HepG2 (cell line): ENCODE measurements at regions not wholly inside any gene's neighbourhood (a gene's known extent, or its start where the extent isn't known, plus 50 kb on each side); places are given as distances from the start of the nearest gene placed in this dataset.

ENCODE experiments used
- ATAC-seq: fragments of 200-7000 bp; cut with Tn5 transposase; 3 replicates; pipeline ENCODE4 v1.9.1; 2020; ENCODE audit warnings: mild to moderate bottlenecking, moderate library complexity
- BruUV-seq: library from RNA; stranded (reverse); fragments of 400-500 nt; replicated peaks from 2 replicates; lab custom pipeline; 2021; lab: Mats Ljungman, UMichigan
- CTCF ChIA-PET: fragments of 300-600 bp; formaldehyde crosslinking; extraction: SDS; loops from one replicate; lab custom pipeline; 2021; ENCODE audit warnings: low total read pairs, inconsistent platforms, low intra/inter-chr PET ratio; lab: Yijun Ruan, JAX
- POLR2A ChIA-PET: fragments of 350-600 bp; sonication (Branson Sonifier 250); formaldehyde crosslinking; loops from one replicate; lab custom pipeline; 2020; ENCODE audit warnings: antibody characterized with exemption, inconsistent platforms; lab: Yijun Ruan, JAX
- DNase-seq: peaks from one replicate; pipeline ENCODE4 v3.0.0-alpha.2; 2015; ENCODE audit warnings: low spot score
- FAIRE-seq: peaks from 3 replicates; lab custom pipeline; 2011; peaks lifted over from hg19 to GRCh38; lab: Jason Lieb, UNC
- H2AFZ ChIP-seq: one replicate; pipeline ENCODE4 v1.6.1; 2011; ENCODE audit warnings: low read length, inconsistent platforms
- H3K27ac ChIP-seq: fragments of 300-600 bp; 3 replicates; pipeline ENCODE4 v1.8.0; 2011; ENCODE audit warnings: mixed run types, mild to moderate bottlenecking, mixed read lengths, low read length, inconsistent platforms; ENCODE audit not compliant: insufficient read depth; ENCODE audit errors: extremely low read length
- H3K27me3 ChIP-seq, 2 experiments: fragments of 200-600 bp in 1 of 2; 2 replicates in 1 of 2; 3 replicates in 1 of 2; pipeline versions ENCODE4 v1.6.0 to v1.8.0; 2011; ENCODE audit warnings: low read length in 2 of 2, mild to moderate bottlenecking in 2 of 2, moderate library complexity in 2 of 2, inconsistent platforms in 1 of 2; ENCODE audit not compliant: insufficient read depth in 2 of 2, control insufficient read depth in 1 of 2
- H3K36me3 ChIP-seq, 2 experiments: fragments of 200-600 bp in 1 of 2; replicated peaks in 1 of 2; 2 replicates in 1 of 2; 3 replicates in 1 of 2; pipeline versions ENCODE4 v1.5.1 to v1.8.0; 2011; ENCODE audit warnings: low read length in 2 of 2, inconsistent platforms in 1 of 2; ENCODE audit not compliant: insufficient read depth in 2 of 2, control insufficient read depth in 1 of 2
- H3K4me1 ChIP-seq: 2 replicates; pipeline ENCODE4 v1.5.1; 2012; ENCODE audit warnings: low read length, inconsistent platforms; ENCODE audit not compliant: insufficient read depth
- H3K4me2 ChIP-seq: 2 replicates; pipeline ENCODE4 v1.6.0; 2011; ENCODE audit warnings: low read depth, low read length, inconsistent platforms
- H3K4me3 ChIP-seq, 3 experiments: fragments of 200-600 bp in 1 of 3; sonication (generic), shearing (Covaris generic) in 1 of 3; replicated peaks in 1 of 3; 2 replicates each; pipeline ENCODE4 v1.5.1; 2011 to 2016; ENCODE audit warnings: low read length in 3 of 3, inconsistent platforms in 2 of 3, low read depth in 2 of 3, mild to moderate bottlenecking in 2 of 3, control low read depth in 1 of 3, mixed read lengths in 1 of 3; ENCODE audit not compliant: insufficient read depth in 1 of 3
- H3K79me2 ChIP-seq: one replicate; pipeline ENCODE4 v1.6.1; 2011; ENCODE audit warnings: low read length, inconsistent platforms; ENCODE audit not compliant: insufficient read depth
- H3K9ac ChIP-seq: 2 replicates; pipeline ENCODE4 v1.6.0; 2011; ENCODE audit warnings: mild to moderate bottlenecking, low read depth, low read length, inconsistent platforms; ENCODE audit not compliant: insufficient read depth
- H3K9me3 ChIP-seq: 2 replicates; pipeline ENCODE4 v1.5.1; 2012; ENCODE audit warnings: mild to moderate bottlenecking, low read length
- H4K20me1 ChIP-seq: 2 replicates; pipeline ENCODE4 v1.6.0; 2011; ENCODE audit warnings: inconsistent platforms, mild to moderate bottlenecking, low read length, moderate library complexity; ENCODE audit not compliant: insufficient read depth
- CENPX ChIP-seq: sonication (generic); formaldehyde crosslinking; IDR thresholded peaks from 2 replicates; pipeline ENCODE4 v1.9.0; 2021; ENCODE audit warnings: mild to moderate bottlenecking, missing genetic modification reagents, moderate library complexity
- KDM1A ChIP-seq: IDR thresholded peaks from 2 replicates; pipeline ENCODE4 v1.6.1; 2016; ENCODE audit warnings: missing compliant biosample characterization
- PBX3 ChIP-seq: sonication (generic); formaldehyde crosslinking; IDR thresholded peaks from 2 replicates; pipeline ENCODE4 v1.8.1; 2023; ENCODE audit warnings: missing genetic modification reagents, inconsistent platforms, borderline replicate concordance
- PHF5A ChIP-seq: IDR thresholded peaks from one replicate; pipeline ENCODE4 v1.6.1; 2018; ENCODE audit warnings: low read depth, missing genetic modification reagents; ENCODE audit not compliant: unreplicated experiment
- THRA ChIP-seq: sonication (generic); formaldehyde crosslinking; IDR thresholded peaks from 2 replicates; pipeline ENCODE4 v1.4.0; 2020; ENCODE audit warnings: missing genetic modification reagents, borderline replicate concordance
- ZBTB49 ChIP-seq: sonication (generic); formaldehyde crosslinking; IDR thresholded peaks from 2 replicates; pipeline ENCODE4 v1.4.0; 2020; ENCODE audit warnings: missing genetic modification reagents, borderline replicate concordance
- ZNF256 ChIP-seq: sonication (generic); formaldehyde crosslinking; conservative IDR thresholded peaks from 2 replicates; pipeline ENCODE4 v1.4.0; 2020; ENCODE audit warnings: missing genetic modification reagents
- ZNF326 ChIP-seq: sonication (generic); formaldehyde crosslinking; IDR thresholded peaks from 2 replicates; pipeline ENCODE4 v1.4.0; 2020; ENCODE audit warnings: missing genetic modification reagents, borderline replicate concordance
- ZNF468 ChIP-seq: sonication (generic); formaldehyde crosslinking; IDR thresholded peaks from 2 replicates; pipeline ENCODE4 v1.8.0; 2022; ENCODE audit warnings: mild to moderate bottlenecking, moderate library complexity, missing genetic modification reagents
- ZNF558 ChIP-seq: sonication (generic); formaldehyde crosslinking; IDR thresholded peaks from 2 replicates; pipeline ENCODE4 v1.9.0; 2022; ENCODE audit warnings: mild to moderate bottlenecking, missing genetic modification reagents, borderline replicate concordance
- ZNF629 ChIP-seq: sonication (generic); formaldehyde crosslinking; conservative IDR thresholded peaks from 2 replicates; pipeline ENCODE4 v1.5.0; 2020; ENCODE audit warnings: missing genetic modification reagents
- WGBS: methylation state at CpG from one replicate; pipeline ENCODE4 v1.1.6; 2017; ENCODE audit warnings: low lambda C conversion rate; 5-methylcytosine and 5-hydroxymethylcytosine counted together
- in situ Hi-C: cut with HindIII; loops from 2 replicates; pipeline ENCODE4 v1.10.0; 2017; ENCODE audit warnings: low pct_unique_long_range_greater_than_20kb; ENCODE audit not compliant: extremely low pct_ligation_motif_present
- intact Hi-C: fragments of 100-400 bp; cut with micrococcal nuclease; formaldehyde crosslinking; loops from one replicate; pipeline ENCODE4 v1.10.0; 2022; ENCODE audit not compliant: unreplicated experiment

GRCh38 chr6:108745664-108746336 lies 102.4 kb upstream of the ARMC2 start:
- in situ Hi-C loops (no loop called here), intact Hi-C loops (no loop called here)
- no peak overlapping the region for H3K27ac ChIP-seq
- ChIA-PET POLR2A (no interaction called here), CTCF (no interaction called here)
- no peak overlapping the region for H3K4me2 ChIP-seq
- WGBS: 100% methylated on average over 1 of the region's 2 CpGs
- no peak overlapping the region for H2AFZ ChIP-seq
- no peaks in the 10 kb centered on the region for H3K79me2 ChIP-seq
- TF ChIP-seq ZNF629 (CRISPR knock-in tag) (peak; percentile 57), ZBTB49 (CRISPR knock-in tag) (no peak)
- no peaks in the 10 kb centered on the region for H3K27me3 ChIP-seq
- no TSS peak for BruUV-seq
- FAIRE-seq: no peak
- DNase-seq: no peak
- no peak overlapping the region for H3K9ac ChIP-seq
- H3K9me3 ChIP-seq: no peaks in the 10 kb centered on the region
- H4K20me1 ChIP-seq: no peaks in the 10 kb centered on the region
- ATAC-seq: no peak
- no peaks in the 10 kb centered on the region for H3K36me3 ChIP-seq
- H3K4me3 ChIP-seq: no peak overlapping the region
- H3K4me1 ChIP-seq: peaks cover 68% of the 10 kb centered on the region

- no peaks in the 10 kb centered on the region for H3K79me2 ChIP-seq
- H3K4me3 ChIP-seq: no peak overlapping the region
- no peaks in the 10 kb centered on the region for H3K27me3 ChIP-seq
- peaks cover 68% of the 10 kb centered on the region for H3K4me1 ChIP-seq
- DNase-seq (no peak), ATAC-seq (no peak), FAIRE-seq (no peak)
- H3K9me3 ChIP-seq: no peaks in the 10 kb centered on the region
- TF ChIP-seq ZNF256 (CRISPR knock-in tag): no peak
- TF ChIP-seq ZNF558 (CRISPR knock-in tag): no peak
- TF ChIP-seq PBX3 (CRISPR knock-in tag): no peak
- no peak for TF ChIP-seq PHF5A (CRISPR knock-in tag)
- TF ChIP-seq ZNF326: no peak
- no peak for TF ChIP-seq THRA (CRISPR knock-in tag)
- TF ChIP-seq KDM1A: no peak
- no peak for TF ChIP-seq CENPX (CRISPR knock-in tag)
- TF ChIP-seq ZNF468 (CRISPR knock-in tag): no peak
- no TSS peak for BruUV-seq
- intact Hi-C loops: no loop called here
- POLR2A ChIA-PET: no interaction called here
- no peak overlapping the region for H3K4me2 ChIP-seq
- CTCF ChIA-PET: no interaction called here
- H3K27ac ChIP-seq: no peak overlapping the region
- no peak overlapping the region for H3K9ac ChIP-seq
- H3K36me3 ChIP-seq: no peaks in the 10 kb centered on the region
- in situ Hi-C loops: no loop called here
- 94% methylated on average over 5 of the region's 5 CpGs for WGBS
- H4K20me1 ChIP-seq: no peaks in the 10 kb centered on the region
- no peak overlapping the region for H2AFZ ChIP-seq
Measured at GRCh38 chr6:108746366-108746765, 101.9 kb upstream of the ARMC2 start.
